DOHH2 (cell line): ENCODE measurements at regions not wholly inside any gene's neighbourhood (a gene's known extent, or its start where the extent isn't known, plus 50 kb on each side); places are given as distances from the start of the nearest gene placed in this dataset.
"Not testable (repeated sequence)": the region's sequence is repeated elsewhere in the genome, so short reads cannot be mapped to it uniquely, and the experiment has no call there.

ENCODE experiments used
- H3F3A ChIP-seq: fragments of 200-600 bp; sonication (generic), shearing (Covaris generic); 2 replicates; pipeline ENCODE4 v1.6.0; 2016; ENCODE audit warnings: antibody characterized with exemption, mild to moderate bottlenecking; ENCODE audit not compliant: control insufficient read depth, insufficient read depth
- H3K27ac ChIP-seq: fragments of 200-600 bp; sonication (generic); 2 replicates; pipeline ENCODE4 v1.5.1; 2014; ENCODE audit warnings: low read depth, mild to moderate bottlenecking, low read length, moderate library complexity
- H3K27me3 ChIP-seq: fragments of 200-600 bp; sonication (generic); 2 replicates; pipeline ENCODE4 v1.6.1; 2014; ENCODE audit warnings: mild to moderate bottlenecking, low read length, mixed read lengths; ENCODE audit not compliant: control insufficient read depth
- H3K36me3 ChIP-seq: fragments of 200-600 bp; sonication (generic); 2 replicates; pipeline ENCODE4 v1.6.1; 2014; ENCODE audit warnings: mild to moderate bottlenecking, low read length, moderate library complexity, mixed read lengths; ENCODE audit not compliant: control insufficient read depth
- H3K4me1 ChIP-seq: fragments of 200-600 bp; sonication (generic); 2 replicates; pipeline ENCODE4 v1.6.1; 2014; ENCODE audit warnings: mild to moderate bottlenecking, low read length, mixed read lengths; ENCODE audit not compliant: control insufficient read depth
- H3K4me2 ChIP-seq: fragments of 200-600 bp; sonication (generic); 2 replicates; pipeline ENCODE4 v1.6.0; 2014; ENCODE audit warnings: mild to moderate bottlenecking, low read length, moderate library complexity
- H3K4me3 ChIP-seq: fragments of 200-600 bp; sonication (generic); 2 replicates; pipeline ENCODE4 v1.5.1; 2014; ENCODE audit warnings: mild to moderate bottlenecking, low read length, mixed read lengths
- H3K79me2 ChIP-seq: fragments of 200-600 bp; sonication (generic); 2 replicates; pipeline ENCODE4 v1.6.1; 2014; ENCODE audit warnings: mild to moderate bottlenecking, low read length, mixed read lengths; ENCODE audit not compliant: control insufficient read depth
- H3K9me2 ChIP-seq: fragments of 200-600 bp; sonication (generic); replicated peaks from 2 replicates; pipeline ENCODE4 v1.6.1; 2014; ENCODE audit warnings: mild to moderate bottlenecking, low read length, mixed read lengths; ENCODE audit not compliant: control insufficient read depth
- H3K9me3 ChIP-seq: fragments of 200-600 bp; sonication (generic); 2 replicates; pipeline ENCODE4 v1.6.1; 2014; ENCODE audit warnings: antibody characterized with exemption, low read length, mixed read lengths; ENCODE audit not compliant: control insufficient read depth, insufficient read depth
- H4K20me1 ChIP-seq: fragments of 200-600 bp; sonication (generic); 2 replicates; pipeline ENCODE4 v1.6.0; 2014; ENCODE audit warnings: low read depth, mild to moderate bottlenecking, antibody characterized with exemption, low read length, moderate library complexity; ENCODE audit not compliant: control insufficient read depth, insufficient read depth
- CTCF ChIP-seq: fragments of 200-600 bp; sonication (generic); IDR thresholded peaks from one replicate; pipeline ENCODE4 v1.5.1; 2014; ENCODE audit warnings: antibody characterized with exemption, mild to moderate bottlenecking, low read depth, low read length; ENCODE audit not compliant: poor library complexity, severe bottlenecking
- EZH2phosphoT487 ChIP-seq: fragments of 200-600 bp; sonication (generic); IDR thresholded peaks from 2 replicates; pipeline ENCODE4 v1.6.1; 2017; ENCODE audit warnings: borderline replicate concordance, mild to moderate bottlenecking, antibody characterized with exemption, low read length, moderate library complexity, mixed read lengths

DNA sequence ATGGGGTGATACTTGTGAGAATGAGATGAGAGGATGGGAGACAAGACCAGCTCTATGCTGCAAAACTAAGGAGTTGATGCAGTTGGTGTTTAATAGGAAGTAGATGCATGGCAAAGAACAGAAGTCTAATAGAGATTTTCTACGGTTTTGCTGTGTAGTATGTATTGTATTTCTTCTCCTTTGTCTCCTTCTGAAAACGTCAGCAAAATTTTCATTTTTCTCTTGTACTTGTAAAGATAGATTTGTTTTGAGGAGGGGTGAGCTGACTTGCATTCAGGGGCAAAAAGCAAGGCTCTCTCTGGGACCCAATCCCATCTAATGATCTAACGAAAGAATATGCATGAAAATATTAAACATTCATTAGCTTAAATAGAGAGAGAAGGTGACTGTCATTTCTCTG is 94.6 kb upstream of the NANOGP8 start:
- Histone ChIP-seq H3K27ac (no peak overlapping the region), H4K20me1 (no peaks in the 10 kb centered on the region), H3K9me3 (no peaks in the 10 kb centered on the region), H3K36me3 (no peaks in the 10 kb centered on the region), H3K27me3 (no peaks in the 10 kb centered on the region), H3K4me2 (no peak overlapping the region), H3F3A (no peaks in the 10 kb centered on the region), H3K9me2 (no peaks in the 10 kb centered on the region), H3K4me1 (no peaks in the 10 kb centered on the region), H3K4me3 (no peak overlapping the region), H3K79me2 (no peaks in the 10 kb centered on the region)
- TF ChIP-seq CTCF (no peak), EZH2phosphoT487 (no peak)

- not testable (repeated sequence) for H3K79me2 ChIP-seq, H3K4me1 ChIP-seq, H3K4me2 ChIP-seq, H3K4me3 ChIP-seq, H3F3A ChIP-seq, H3K27ac ChIP-seq, H3K27me3 ChIP-seq, H3K36me3 ChIP-seq, H3K9me3 ChIP-seq, H3K9me2 ChIP-seq, H4K20me1 ChIP-seq
Measured at GRCh38 chr15:35178186-35178585, 93.1 kb upstream of the NANOGP8 start.

DNA sequence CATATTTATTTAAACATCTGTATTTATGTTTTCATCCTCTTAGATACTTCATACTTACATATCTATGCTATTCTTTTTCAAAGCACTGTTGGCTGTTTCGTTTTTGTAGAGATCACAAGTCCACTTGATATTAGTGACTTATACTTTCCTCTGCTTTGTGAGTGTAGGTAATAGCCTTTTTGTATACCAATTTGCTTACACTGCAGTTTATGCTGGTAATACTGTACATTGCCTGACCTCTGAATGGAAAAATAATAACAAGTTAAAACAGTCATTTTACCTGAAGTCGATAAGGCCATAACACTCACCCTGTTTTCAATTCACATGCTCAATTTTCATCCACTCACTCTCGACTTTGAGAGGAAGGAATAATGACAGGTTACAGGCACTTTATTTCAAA is 89.9 kb upstream of the NANOGP8 start:
- Histone ChIP-seq H3K36me3 (no peaks in the 10 kb centered on the region), H3K27ac (no peak overlapping the region), H3K4me2 (no peak overlapping the region), H3F3A (no peaks in the 10 kb centered on the region), H3K27me3 (peaks cover 6% of the 10 kb centered on the region; the same call in 1 of the 2 replicates), H3K4me3 (no peak overlapping the region), H4K20me1 (no peaks in the 10 kb centered on the region), H3K9me3 (no peaks in the 10 kb centered on the region), H3K79me2 (no peaks in the 10 kb centered on the region), H3K9me2 (no peaks in the 10 kb centered on the region), H3K4me1 (no peaks in the 10 kb centered on the region)
- no peak for TF ChIP-seq EZH2phosphoT487

GRCh38 chr15:35173444-35174118 is 88.5 kb upstream of the NANOGP8 start:
- Histone ChIP-seq H3K4me2 (no peak overlapping the region), H3K4me1 (no peaks in the 10 kb centered on the region), H3K27ac (no peak overlapping the region), H3F3A (no peaks in the 10 kb centered on the region), H3K9me3 (no peaks in the 10 kb centered on the region), H3K79me2 (no peaks in the 10 kb centered on the region), H3K36me3 (no peaks in the 10 kb centered on the region), H3K9me2 (no peaks in the 10 kb centered on the region), H4K20me1 (no peaks in the 10 kb centered on the region), H3K4me3 (no peak overlapping the region), H3K27me3 (peaks cover 12% of the 10 kb centered on the region)
- TF ChIP-seq CTCF (no peak), EZH2phosphoT487 (no peak)
